ENCODE measurements at regions not wholly inside any gene's neighbourhood (a gene's known extent, or its start where the extent isn't known, plus 50 kb on each side); places are given as distances from the start of the nearest gene placed in this dataset.

GRCh38 chr2:113357071-113357470, 78.3 kb upstream of the PAX8 start:
- TF ChIP-seq, protein P1, sequence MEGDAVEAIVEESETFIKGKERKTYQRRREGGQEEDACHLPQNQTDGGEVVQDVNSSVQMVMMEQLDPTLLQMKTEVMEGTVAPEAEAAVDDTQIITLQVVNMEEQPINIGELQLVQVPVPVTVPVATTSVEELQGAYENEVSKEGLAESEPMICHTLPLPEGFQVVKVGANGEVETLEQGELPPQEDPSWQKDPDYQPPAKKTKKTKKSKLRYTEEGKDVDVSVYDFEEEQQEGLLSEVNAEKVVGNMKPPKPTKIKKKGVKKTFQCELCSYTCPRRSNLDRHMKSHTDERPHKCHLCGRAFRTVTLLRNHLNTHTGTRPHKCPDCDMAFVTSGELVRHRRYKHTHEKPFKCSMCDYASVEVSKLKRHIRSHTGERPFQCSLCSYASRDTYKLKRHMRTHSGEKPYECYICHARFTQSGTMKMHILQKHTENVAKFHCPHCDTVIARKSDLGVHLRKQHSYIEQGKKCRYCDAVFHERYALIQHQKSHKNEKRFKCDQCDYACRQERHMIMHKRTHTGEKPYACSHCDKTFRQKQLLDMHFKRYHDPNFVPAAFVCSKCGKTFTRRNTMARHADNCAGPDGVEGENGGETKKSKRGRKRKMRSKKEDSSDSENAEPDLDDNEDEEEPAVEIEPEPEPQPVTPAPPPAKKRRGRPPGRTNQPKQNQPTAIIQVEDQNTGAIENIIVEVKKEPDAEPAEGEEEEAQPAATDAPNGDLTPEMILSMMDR (IDR thresholded peaks at IDR 0.05 in 4 of 5, conservative IDR thresholded peaks at IDR 0.05 in 1 of 5): no peak
- TF ChIP-seq POLR2A (IDR thresholded peaks at IDR 0.05): no peak

All from gastrocnemius medialis (tissue), 4 donors.